ENCODE measurements at regions not wholly inside any gene's neighbourhood (a gene's known extent, or its start where the extent isn't known, plus 50 kb on each side); places are given as distances from the start of the nearest gene placed in this dataset.

DNA sequence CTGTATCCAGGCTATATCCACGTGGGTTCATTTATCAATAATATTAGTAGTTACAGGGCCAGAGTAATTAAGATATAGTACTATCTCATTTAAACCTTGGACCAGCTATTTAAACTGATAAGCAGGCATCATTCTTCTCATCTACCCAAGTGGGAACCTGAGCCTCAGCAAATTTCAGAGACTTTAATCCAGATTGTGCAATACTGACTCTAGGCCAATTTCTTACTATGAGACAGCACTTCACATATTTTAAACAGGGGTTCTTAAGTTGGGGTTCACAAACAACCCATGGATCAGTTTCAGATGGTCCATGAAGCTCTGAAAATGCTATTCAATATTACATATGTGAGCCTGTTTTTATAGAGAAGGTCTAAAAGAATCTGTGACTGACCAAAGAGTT, 302.7 kb upstream of the PSMD7 start:
- TF ChIP-seq CTCF (IDR thresholded peaks at IDR 0.05) (no peak), POLR2A (IDR thresholded peaks at IDR 0.05) (no peak)

Measured in upper lobe of left lung (tissue), 4 donors.